Daoy (cell line): ENCODE measurements at regions not wholly inside any gene's neighbourhood (a gene's known extent, or its start where the extent isn't known, plus 50 kb on each side); places are given as distances from the start of the nearest gene placed in this dataset.

Source experiments
- DNase-seq: peaks from one replicate; pipeline ENCODE4 v3.0.0-alpha.2; 2015; ENCODE audit warnings: low read depth

DNA sequence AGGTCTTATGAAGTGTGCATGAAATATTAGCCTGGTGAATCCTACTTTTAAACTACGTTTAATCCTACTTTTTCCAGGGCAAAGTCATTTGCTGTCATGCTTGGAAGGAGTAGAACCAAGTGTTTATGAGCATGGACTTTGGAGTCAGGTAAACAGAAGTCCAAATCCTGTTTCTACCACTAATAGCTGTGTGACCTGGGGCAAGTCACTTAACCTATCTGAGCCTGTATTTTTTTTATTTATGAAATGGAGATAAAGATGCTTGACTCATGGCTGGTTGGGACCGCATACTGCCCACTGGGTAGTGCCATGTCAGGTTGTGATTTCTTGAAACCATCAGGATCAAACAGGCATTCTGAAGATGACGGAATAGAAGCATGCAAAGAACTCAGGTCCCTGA, 249.6 kb downstream of the BAMBI start:
- DNase-seq: no peak

DNA sequence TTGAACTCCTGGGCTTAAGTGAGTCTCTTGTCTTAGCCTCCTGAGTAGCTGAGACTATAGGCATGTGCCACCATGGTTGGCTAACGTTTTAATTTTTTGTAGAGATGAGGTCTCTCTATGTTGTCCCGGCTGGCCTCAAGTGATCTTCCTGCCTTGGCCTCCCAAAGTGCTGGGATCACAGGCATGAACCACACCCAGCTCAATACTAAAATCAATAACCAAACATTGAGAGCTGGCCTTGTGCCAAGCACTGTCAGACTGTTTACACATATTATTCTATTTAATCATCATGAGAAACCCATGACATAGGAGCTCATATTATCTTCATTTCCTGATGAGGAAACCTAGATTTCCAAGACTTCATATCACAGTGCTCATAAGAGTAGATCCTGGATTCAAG, 251.2 kb downstream of the BAMBI start:
- DNase-seq: peak; percentile 9

- DNase-seq: no peak
These were observed 252.6 kb downstream of the BAMBI start for GRCh38 chr10:28929942-28930341.

DNA sequence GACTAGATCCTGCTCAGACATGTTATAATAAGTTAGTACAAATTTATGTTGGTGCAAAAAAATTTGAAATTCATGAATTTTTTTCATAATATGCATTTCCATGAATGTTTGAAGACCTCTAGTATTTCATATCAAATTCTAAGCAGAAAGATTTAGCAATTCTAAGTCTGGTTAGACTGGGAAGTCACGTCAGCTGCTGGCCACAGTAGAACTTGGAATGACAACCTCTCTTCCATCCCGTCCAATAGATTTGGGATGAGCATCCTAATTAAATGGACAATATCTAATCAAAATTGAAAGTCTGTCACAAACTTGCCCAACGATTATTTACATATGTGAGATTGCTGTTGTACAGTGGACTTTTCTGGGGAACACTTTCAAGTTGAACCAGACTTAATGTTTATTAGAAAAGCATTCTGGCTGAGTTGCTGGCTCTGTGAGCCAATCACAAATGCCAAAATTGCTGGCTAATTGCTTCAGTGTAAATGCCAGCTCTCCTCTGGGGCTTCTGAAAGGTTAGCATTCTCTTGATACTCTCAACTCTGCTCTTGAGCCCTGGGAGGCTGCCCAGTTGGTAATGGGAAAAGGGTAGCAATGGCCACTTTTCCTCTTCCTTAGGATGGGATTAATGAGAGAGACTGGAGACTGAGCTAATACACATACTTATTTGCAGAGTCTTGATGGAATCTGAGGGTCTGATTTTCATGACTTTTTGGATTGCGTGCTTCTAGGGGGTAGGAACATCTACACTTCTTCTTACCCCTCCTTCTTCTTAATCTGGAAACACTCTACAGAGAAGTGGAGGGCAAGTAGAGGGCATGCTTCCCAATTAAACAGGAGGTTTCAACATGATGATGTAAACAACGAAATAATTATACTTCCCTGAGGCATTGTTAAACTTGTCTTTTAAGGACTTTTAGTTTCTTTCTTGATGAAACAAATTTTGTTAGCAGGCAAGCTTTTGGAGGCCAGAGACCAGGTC, 253.5 kb downstream of the BAMBI start:
- no peak for DNase-seq

DNA sequence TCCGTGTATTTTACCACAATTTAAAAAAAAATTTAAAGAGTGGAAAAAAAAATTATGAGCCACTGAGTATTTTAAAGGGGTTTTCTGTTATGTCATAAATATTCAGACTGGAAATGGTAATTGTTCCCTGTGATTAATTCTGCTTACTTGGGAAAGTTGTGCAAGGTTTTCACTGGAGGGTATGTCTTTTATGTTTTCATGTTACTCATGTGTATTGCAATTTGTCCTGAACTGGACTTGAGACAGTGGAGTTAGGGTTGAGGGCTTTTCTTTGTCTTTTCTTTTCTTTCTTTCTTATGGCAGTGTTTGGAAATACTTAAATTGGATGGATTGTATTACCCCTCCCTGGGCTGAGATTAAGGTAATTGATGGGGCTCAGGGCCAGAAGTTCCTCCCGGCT, 257.7 kb downstream of the BAMBI start:
- no peak for DNase-seq

DNA sequence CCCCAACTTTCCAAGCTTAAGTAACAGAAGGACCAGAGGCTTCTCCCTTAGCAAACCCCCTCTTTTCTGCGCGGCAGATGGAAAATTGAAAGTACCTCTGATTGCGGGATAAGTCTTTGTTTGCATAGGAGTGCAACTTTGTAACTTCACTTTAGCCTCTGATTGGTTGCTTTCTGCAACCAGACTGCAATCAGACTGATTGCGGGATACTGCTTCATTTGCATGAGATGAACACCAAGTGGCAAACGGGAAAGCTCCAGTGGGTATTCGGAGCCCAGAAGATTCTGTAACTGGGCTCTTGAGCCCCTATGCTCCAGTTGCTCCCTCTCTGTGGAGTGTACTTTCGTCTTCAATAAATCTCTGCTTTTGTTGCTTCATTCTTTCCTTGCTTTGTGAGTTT, 260.6 kb downstream of the BAMBI start:
- no peak for DNase-seq

GRCh38 chr10:28938745-28939144, 261.4 kb downstream of the BAMBI start:
- DNase-seq: no peak

DNA sequence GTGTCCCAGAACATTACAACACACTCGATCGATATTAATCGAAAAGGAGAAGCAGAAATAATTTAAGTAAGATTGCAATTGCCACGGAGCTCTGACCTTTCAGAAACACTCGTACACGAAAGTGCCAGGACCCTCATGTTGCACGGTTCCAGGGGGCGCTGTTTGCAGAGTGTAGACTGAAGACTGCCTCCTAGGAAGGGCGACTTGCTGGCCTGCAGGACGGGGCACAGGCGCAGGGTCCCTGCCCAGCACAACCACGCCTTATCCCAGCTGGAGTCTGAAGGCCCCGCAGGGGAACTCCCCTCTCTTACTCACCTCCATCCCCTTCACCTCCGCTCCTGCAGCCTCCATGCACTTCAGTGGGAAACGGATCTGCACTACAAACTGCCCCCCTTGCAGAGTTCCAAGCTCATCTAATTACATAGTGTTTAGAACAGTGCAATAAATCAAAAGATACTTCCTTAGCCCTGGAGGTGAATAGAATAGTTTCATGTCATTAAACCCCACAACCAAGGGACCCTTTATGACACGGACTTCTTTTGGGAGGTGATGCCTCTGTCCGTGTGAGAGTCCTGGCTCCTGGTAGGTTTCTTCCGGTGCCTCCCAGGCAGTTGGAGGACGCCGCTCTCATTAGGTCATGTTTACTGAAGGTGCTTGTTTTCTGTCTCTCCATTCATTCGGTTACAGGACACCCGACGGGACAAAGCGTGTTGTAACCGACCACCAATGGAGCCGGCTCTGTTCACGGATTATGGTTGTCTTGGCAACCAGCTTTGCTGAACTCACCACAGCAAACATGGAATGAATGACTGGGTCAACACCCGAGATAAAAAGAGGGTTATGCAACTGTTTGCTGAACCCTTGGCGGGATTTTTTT, 262.2 kb downstream of the BAMBI start:
- DNase-seq: peak; percentile 77

- DNase-seq: no peak
These were observed 263.0 kb downstream of the BAMBI start for GRCh38 chr10:28940158-28940888.

- DNase-seq: no peak
These were observed 264.7 kb downstream of the BAMBI start for GRCh38 chr10:28942012-28942411.

DNA sequence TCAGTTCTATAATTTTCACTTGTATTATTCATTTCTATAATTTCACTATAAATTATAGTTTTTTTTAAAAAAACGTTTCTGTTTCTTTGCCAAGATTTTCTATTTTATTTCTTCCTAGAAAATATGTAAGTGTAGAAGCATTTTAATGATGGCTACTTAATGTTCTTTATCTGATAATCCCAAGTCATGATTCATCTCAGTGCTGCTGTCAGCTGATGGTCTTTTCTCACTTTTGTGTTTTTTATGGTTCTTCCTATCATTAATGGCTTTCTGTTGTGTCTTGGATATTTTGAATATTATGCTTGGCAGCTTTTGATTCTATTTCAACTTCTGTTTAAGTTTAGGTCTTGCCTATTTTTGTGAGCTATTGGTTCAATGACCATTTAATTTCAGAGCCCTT, 268.6 kb downstream of the BAMBI start:
- no peak for DNase-seq

- DNase-seq: no peak
These were observed 269.2 kb downstream of the BAMBI start for GRCh38 chr10:28946479-28946878.

GRCh38 chr10:28947171-28947570, 269.9 kb downstream of the BAMBI start:
- no peak for DNase-seq

DNA sequence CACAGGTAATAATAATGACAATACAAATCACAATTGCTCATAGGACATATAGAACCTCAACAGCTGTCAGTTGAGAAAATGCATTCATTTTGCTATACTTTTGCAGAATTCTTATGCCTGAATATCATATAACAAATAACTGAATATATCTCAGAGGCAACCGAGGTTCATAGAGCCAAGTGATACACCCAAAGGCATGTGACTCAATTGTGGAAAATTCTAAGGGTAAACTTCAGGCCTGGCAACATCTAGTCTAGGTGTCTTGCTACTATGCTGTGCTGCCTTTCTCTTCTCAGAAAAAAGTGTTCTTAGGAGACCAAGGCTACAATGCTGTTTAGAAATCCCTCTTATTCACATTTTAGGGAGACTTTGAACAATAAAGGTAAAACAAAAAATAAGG, 270.7 kb downstream of the BAMBI start:
- no peak for DNase-seq

DNA sequence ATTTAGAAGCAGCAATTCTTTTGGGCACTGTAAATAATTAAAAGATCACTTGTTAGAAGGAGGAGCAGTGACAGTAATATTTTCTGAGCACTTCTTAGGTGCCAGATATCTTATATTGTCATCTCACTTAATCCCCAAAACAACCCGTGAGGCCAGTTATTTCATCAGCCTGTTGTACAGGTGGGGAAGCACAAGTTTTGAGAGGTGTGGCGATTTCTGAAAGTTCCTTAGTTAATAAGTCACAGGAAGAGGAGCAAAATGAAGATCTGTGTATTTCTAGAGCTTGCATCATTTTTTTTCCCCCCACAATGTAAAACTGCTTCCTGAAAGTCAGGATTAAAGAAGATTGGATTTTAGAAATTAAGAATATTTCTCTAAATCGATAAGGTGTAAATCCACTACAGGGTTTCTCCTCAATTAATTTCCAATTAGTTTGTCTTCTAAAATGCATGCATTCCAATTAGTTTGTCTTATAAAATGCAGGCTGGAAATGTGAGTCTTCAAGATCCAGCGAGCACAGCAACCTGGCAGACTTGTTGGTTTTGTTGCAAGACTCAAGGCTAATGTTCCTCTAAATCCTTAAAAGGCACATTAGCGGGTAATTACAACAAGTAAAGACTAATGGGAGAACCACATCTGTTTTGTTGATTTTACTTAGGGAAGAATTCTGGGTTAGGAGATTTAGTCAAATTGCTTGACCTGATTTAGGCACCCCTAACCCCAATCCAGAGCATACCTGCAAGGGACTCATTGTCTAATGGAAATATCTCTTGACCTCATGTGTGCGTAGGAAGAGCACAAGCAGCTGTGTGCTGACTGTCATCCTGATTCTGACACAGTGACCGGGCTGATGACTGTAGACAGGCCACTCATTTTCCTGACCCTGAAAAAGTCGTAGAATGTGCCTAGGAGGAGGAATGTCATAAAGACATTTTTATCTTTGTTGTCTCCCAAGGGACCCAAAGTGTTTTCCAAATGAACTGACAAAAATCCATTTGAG, 272.0 kb downstream of the BAMBI start:
- no peak for DNase-seq

DNA sequence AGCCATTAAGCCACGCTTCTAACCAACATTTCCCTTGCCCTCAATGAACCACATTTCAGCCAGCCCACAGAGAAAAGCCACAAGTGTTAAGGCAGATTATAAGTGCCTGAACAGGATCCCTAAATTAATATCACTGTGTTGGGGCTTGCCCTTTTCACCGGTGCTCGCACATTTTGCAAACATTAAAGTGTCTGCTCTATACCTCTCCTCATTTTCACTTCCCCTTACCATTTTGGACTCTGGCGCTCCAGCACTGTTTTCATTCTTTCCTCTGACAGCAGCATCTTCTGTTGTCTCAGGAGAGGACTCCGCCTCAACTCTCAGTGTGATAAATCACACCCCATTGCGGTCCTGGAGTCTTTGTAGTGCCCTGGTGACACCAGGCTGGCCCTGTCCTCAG, 274.2 kb downstream of the BAMBI start:
- no peak for DNase-seq

DNA sequence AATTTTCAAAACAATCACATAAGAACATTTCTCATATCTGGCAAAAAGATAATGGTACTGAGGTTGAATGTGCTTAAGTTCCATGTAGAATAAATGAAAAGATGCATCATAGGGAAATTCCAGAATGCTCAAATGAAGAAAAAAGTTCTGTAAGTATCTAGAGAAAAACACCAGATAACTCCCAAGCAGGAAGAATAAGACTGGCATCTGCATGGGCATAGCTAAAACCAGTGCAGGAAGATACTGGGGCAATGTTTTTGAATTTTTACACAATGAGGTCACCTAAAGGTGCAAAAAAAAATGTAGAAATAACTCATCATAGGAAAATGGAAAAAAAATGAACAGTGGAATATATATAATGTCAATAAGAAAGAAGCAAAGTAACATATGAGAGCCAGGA, 275.2 kb downstream of the BAMBI start:
- DNase-seq: no peak

DNA sequence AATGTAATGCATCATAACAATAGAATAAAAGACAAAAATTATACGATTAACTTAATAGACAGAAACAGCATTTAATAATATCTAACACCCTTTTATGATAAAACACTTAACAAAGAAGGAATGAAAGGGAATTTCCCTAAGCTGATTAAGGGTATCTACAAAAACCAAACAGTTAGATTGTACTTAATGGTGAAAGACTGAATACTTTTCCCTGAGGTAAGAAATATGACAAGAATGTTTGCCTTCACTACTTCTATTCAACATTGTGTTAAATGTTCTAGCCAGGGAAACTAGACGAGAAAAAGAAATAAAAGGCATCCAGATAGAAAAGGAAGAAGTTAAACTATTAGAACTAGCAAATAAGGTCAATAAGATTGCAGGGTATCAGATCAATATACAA, 276.9 kb downstream of the BAMBI start:
- no peak for DNase-seq

DNA sequence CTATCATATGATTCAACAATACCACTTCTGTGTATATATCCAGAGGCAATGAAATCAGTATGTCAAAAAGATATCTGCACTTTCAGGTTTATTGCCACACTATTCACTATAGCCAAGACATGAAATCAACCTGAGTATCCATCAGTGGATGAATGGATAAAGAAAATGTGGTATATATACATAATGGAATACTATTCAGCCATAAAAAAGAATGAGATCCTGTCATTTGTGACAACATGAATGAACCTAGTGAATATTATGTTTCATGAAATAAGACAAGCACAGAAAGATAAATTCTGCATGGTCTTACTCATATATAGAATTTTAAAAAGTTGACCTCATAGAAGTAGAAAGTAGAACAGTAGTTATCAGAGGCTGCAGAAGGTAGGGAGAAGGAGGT, 281.1 kb downstream of the BAMBI start:
- no peak for DNase-seq

- DNase-seq: no peak
These were observed 282.7 kb downstream of the BAMBI start for GRCh38 chr10:28959850-28960501.
